Cardiac muscle cell (in vitro differentiated cells and primary cell): ENCODE measurements at regions not wholly inside any gene's neighbourhood (a gene's known extent, or its start where the extent isn't known, plus 50 kb on each side); places are given as distances from the start of the nearest gene placed in this dataset.

Source experiments
- DNase-seq, 2 donors: peaks; one replicate each; pipeline versions ENCODE4 v3.0.0 to v3.0.0-alpha.2; 2010 to 2017; ENCODE audit warnings: low read depth in 1 of 2, low spot score in 1 of 2
- H3K27ac ChIP-seq: fragments of 200-600 bp; sonication (generic); 2 replicates; pipeline ENCODE4 v1.5.1; 2016
- H3K27me3 ChIP-seq: fragments of 200-600 bp; sonication (generic); 2 replicates; pipeline ENCODE4 v1.6.0; 2016; ENCODE audit warnings: control low read depth
- H3K36me3 ChIP-seq: fragments of 200-600 bp; sonication (generic); 2 replicates; pipeline ENCODE4 v1.5.1; 2016; ENCODE audit warnings: control low read depth
- H3K4me1 ChIP-seq: fragments of 200-600 bp; sonication (generic); 2 replicates; pipeline ENCODE4 v1.8.1; 2017; ENCODE audit warnings: low read depth, mild to moderate bottlenecking, mixed run types
- H3K4me3 ChIP-seq: fragments of 200-600 bp; sonication (generic); 2 replicates; pipeline ENCODE4 v1.5.1; 2016; ENCODE audit warnings: mild to moderate bottlenecking
- H3K9me3 ChIP-seq: fragments of 200-600 bp; sonication (generic); 2 replicates; pipeline ENCODE4 v1.5.1; 2017; ENCODE audit warnings: low read depth, mild to moderate bottlenecking, control low read depth
- CTCF ChIP-seq: IDR thresholded peaks from 2 replicates; pipeline ENCODE4 v1.5.1; 2012; ENCODE audit warnings: low read depth, mild to moderate bottlenecking, low read length

- H3K4me1 ChIP-seq = no peaks in the 10 kb centered on the region
- no peaks in the 10 kb centered on the region for H3K9me3 ChIP-seq
- no peak for TF ChIP-seq CTCF
- H3K36me3 ChIP-seq = no peaks in the 10 kb centered on the region
- no peak overlapping the region for H3K27ac ChIP-seq
- no peak for DNase-seq
- no peak overlapping the region for H3K4me3 ChIP-seq
- H3K27me3 ChIP-seq = no peaks in the 10 kb centered on the region
Measured at GRCh38 chr2:43090317-43090716, 136.1 kb downstream of the ZFP36L2 start.

GRCh38 chr2:43088143-43089073 lies 138.0 kb downstream of the ZFP36L2 start:
- no peaks in the 10 kb centered on the region for H3K36me3 ChIP-seq
- H3K27ac ChIP-seq = no peak overlapping the region
- no peak overlapping the region for H3K4me3 ChIP-seq
- no peak for DNase-seq
- H3K4me1 ChIP-seq = peaks cover 16% of the 10 kb centered on the region
- TF ChIP-seq CTCF = no peak
- H3K9me3 ChIP-seq = no peaks in the 10 kb centered on the region
- no peaks in the 10 kb centered on the region for H3K27me3 ChIP-seq

- Histone ChIP-seq H3K36me3 (no peaks in the 10 kb centered on the region), H3K27me3 (no peaks in the 10 kb centered on the region), H3K4me3 (no peak overlapping the region), H3K4me1 (peaks cover 26% of the 10 kb centered on the region), H3K9me3 (no peaks in the 10 kb centered on the region), H3K27ac (no peak overlapping the region)
- no peak for DNase-seq
- TF ChIP-seq CTCF = no peak
Measured at GRCh38 chr2:43087413-43087812, 139.0 kb downstream of the ZFP36L2 start.

- no peak overlapping the region for H3K4me3 ChIP-seq
- no peaks in the 10 kb centered on the region for H3K36me3 ChIP-seq
- H3K9me3 ChIP-seq = no peaks in the 10 kb centered on the region
- H3K27me3 ChIP-seq = no peaks in the 10 kb centered on the region
- peaks cover 34% of the 10 kb centered on the region for H3K4me1 ChIP-seq
- TF ChIP-seq CTCF = no peak
- peak in 1 of 2 donors; percentile 99 for DNase-seq
- no peak overlapping the region for H3K27ac ChIP-seq
Measured at GRCh38 chr2:43086451-43087221, 139.8 kb downstream of the ZFP36L2 start.

GRCh38 chr2:43085929-43086328 lies 140.5 kb downstream of the ZFP36L2 start:
- Histone ChIP-seq H3K27me3 (no peaks in the 10 kb centered on the region), H3K9me3 (no peaks in the 10 kb centered on the region), H3K27ac (no peak overlapping the region), H3K4me3 (no peak overlapping the region), H3K36me3 (no peaks in the 10 kb centered on the region), H3K4me1 (peaks cover 34% of the 10 kb centered on the region)
- peak in 1 of 2 donors; percentile 55 for DNase-seq
- TF ChIP-seq CTCF = no peak
